ENCODE measurements at regions not wholly inside any gene's neighbourhood (a gene's known extent, or its start where the extent isn't known, plus 50 kb on each side); places are given as distances from the start of the nearest gene placed in this dataset.

GRCh38 chr12:124434951-124435805 is 132.2 kb downstream of the NCOR2 start:
- Mint-ChIP-seq H3K36me3 (peaks cover 1% of the 10 kb centered on the region), H3K4me1 (peaks cover 0 to 6% (median 2%) of the 10 kb centered on the region in 3 donors), H3K9me3 (no peaks in the 10 kb centered on the region), H3K27ac (peak overlapping the region; percentile 25 to 81 (median 47)), H3K27me3 (no peaks in the 10 kb centered on the region), H3K4me3 (no peak overlapping the region)

- H3K27ac Mint-ChIP-seq: peak overlapping the region in 2 of 3 donors; percentile 25 to 56
- no peaks in the 10 kb centered on the region for H3K27me3 Mint-ChIP-seq
- H3K36me3 Mint-ChIP-seq: peaks cover 1% of the 10 kb centered on the region
- no peaks in the 10 kb centered on the region for H3K9me3 Mint-ChIP-seq
- peaks cover 0 to 6% (median 2%) of the 10 kb centered on the region in 3 donors for H3K4me1 Mint-ChIP-seq
- H3K4me3 Mint-ChIP-seq: peak overlapping the region in 1 of 4 donors; percentile 37
These were observed 133.1 kb downstream of the NCOR2 start for GRCh38 chr12:124434354-124434753.

GRCh38 chr12:124433879-124434278 is 133.5 kb downstream of the NCOR2 start:
- peaks cover 0 to 6% (median 2%) of the 10 kb centered on the region in 3 donors for H3K4me1 Mint-ChIP-seq
- no peaks in the 10 kb centered on the region for H3K9me3 Mint-ChIP-seq
- no peak overlapping the region for H3K4me3 Mint-ChIP-seq
- peaks cover 1% of the 10 kb centered on the region for H3K36me3 Mint-ChIP-seq
- no peaks in the 10 kb centered on the region for H3K27me3 Mint-ChIP-seq
- H3K27ac Mint-ChIP-seq: no peak overlapping the region

GRCh38 chr12:124433147-124433874 is 134.1 kb downstream of the NCOR2 start:
- Mint-ChIP-seq H3K4me3 (no peak overlapping the region), H3K4me1 (peaks cover 0 to 6% (median 2%) of the 10 kb centered on the region in 3 donors), H3K27me3 (no peaks in the 10 kb centered on the region), H3K27ac (no peak overlapping the region), H3K9me3 (no peaks in the 10 kb centered on the region), H3K36me3 (peaks cover 1% of the 10 kb centered on the region)

- Mint-ChIP-seq H3K27ac (no peak overlapping the region), H3K9me3 (no peaks in the 10 kb centered on the region), H3K36me3 (peaks cover 1% of the 10 kb centered on the region), H3K4me3 (no peak overlapping the region), H3K27me3 (no peaks in the 10 kb centered on the region), H3K4me1 (peaks cover 0 to 6% (median 2%) of the 10 kb centered on the region in 3 donors)
These were observed 135.0 kb downstream of the NCOR2 start for GRCh38 chr12:124432376-124432775.

GRCh38 chr12:124431971-124432370 is 135.4 kb downstream of the NCOR2 start:
- Mint-ChIP-seq H3K4me1 (peaks cover 0 to 6% (median 0%) of the 10 kb centered on the region in 3 donors), H3K9me3 (no peaks in the 10 kb centered on the region), H3K36me3 (peaks cover 1% of the 10 kb centered on the region), H3K27ac (peak overlapping the region in 2 of 3 donors; percentile 49 to 63), H3K4me3 (no peak overlapping the region), H3K27me3 (no peaks in the 10 kb centered on the region)

- Mint-ChIP-seq H3K9me3 (no peaks in the 10 kb centered on the region), H3K4me3 (no peak overlapping the region), H3K27ac (no peak overlapping the region), H3K4me1 (peaks cover 0 to 5% (median 0%) of the 10 kb centered on the region in 3 donors), H3K27me3 (no peaks in the 10 kb centered on the region), H3K36me3 (peaks cover 5% of the 10 kb centered on the region)
These were observed 135.6 kb downstream of the RFLNA start for GRCh38 chr12:124430491-124430890.

GRCh38 chr12:124429535-124429934 is 134.6 kb downstream of the RFLNA start:
- Mint-ChIP-seq H3K4me1 (peaks cover 0 to 5% (median 0%) of the 10 kb centered on the region in 3 donors), H3K36me3 (peaks cover 4% of the 10 kb centered on the region), H3K27me3 (no peaks in the 10 kb centered on the region), H3K9me3 (no peaks in the 10 kb centered on the region), H3K27ac (no peak overlapping the region), H3K4me3 (no peak overlapping the region)

- no peaks in the 10 kb centered on the region for H3K9me3 Mint-ChIP-seq
- H3K27me3 Mint-ChIP-seq: no peaks in the 10 kb centered on the region
- no peak overlapping the region for H3K4me3 Mint-ChIP-seq
- peaks cover 4% of the 10 kb centered on the region for H3K36me3 Mint-ChIP-seq
- peak overlapping the region in 1 of 3 donors; percentile 31 for H3K27ac Mint-ChIP-seq
- peaks cover 0 to 5% (median 0%) of the 10 kb centered on the region in 3 donors for H3K4me1 Mint-ChIP-seq
These were observed 133.9 kb downstream of the RFLNA start for GRCh38 chr12:124428792-124429281.

GRCh38 chr12:124428136-124428791 is 133.4 kb downstream of the RFLNA start:
- Mint-ChIP-seq H3K9me3 (no peaks in the 10 kb centered on the region), H3K36me3 (peaks cover 4% of the 10 kb centered on the region), H3K4me1 (peaks cover 0 to 5% (median 0%) of the 10 kb centered on the region in 3 donors), H3K27ac (peak overlapping the region in 1 of 3 donors; percentile 31), H3K4me3 (no peak overlapping the region), H3K27me3 (no peaks in the 10 kb centered on the region)

- Mint-ChIP-seq H3K9me3 (no peaks in the 10 kb centered on the region), H3K36me3 (peaks cover 4% of the 10 kb centered on the region), H3K27me3 (no peaks in the 10 kb centered on the region), H3K4me1 (peaks cover 0 to 2% (median 0%) of the 10 kb centered on the region in 3 donors), H3K4me3 (no peak overlapping the region), H3K27ac (peak overlapping the region in 1 of 3 donors; percentile 35)
These were observed 132.0 kb downstream of the RFLNA start for GRCh38 chr12:124426594-124427555.

- H3K4me3 Mint-ChIP-seq: no peak overlapping the region
- H3K27ac Mint-ChIP-seq: no peak overlapping the region
- no peaks in the 10 kb centered on the region for H3K4me1 Mint-ChIP-seq
- no peaks in the 10 kb centered on the region for H3K27me3 Mint-ChIP-seq
- H3K36me3 Mint-ChIP-seq: peaks cover 4% of the 10 kb centered on the region
- H3K9me3 Mint-ChIP-seq: no peaks in the 10 kb centered on the region
These were observed 130.8 kb downstream of the RFLNA start for GRCh38 chr12:124425667-124426066.

GRCh38 chr12:124424516-124424905 is 129.6 kb downstream of the RFLNA start:
- Mint-ChIP-seq H3K4me1 (no peaks in the 10 kb centered on the region), H3K36me3 (peaks cover 6% of the 10 kb centered on the region), H3K27me3 (no peaks in the 10 kb centered on the region), H3K4me3 (no peak overlapping the region), H3K9me3 (no peaks in the 10 kb centered on the region), H3K27ac (no peak overlapping the region)
